ENCODE measurements at regions not wholly inside any gene's neighbourhood (a gene's known extent, or its start where the extent isn't known, plus 50 kb on each side); places are given as distances from the start of the nearest gene placed in this dataset.

DNA sequence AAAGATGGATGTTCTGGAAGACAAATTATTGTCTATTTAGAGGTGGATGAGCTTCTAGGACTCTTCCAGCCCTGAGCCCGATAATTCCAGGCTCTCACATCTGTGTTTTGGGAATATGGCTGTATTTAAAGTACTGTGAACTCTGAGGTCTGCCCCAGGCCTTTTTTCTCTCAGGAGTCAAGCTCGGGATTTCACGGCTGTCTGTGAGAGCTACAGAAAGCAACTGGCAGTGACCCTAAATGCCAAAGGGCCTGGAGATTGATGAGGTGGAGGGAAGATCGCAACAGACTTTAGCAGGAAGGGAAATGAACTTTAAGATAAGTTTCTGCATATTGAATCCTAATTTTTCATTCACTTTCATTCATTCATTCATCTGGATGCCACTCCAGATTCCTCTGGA is 51.0 kb upstream of the COL13A1 start:
- no peak for TF ChIP-seq CTCF (IDR thresholded peaks at IDR 0.05)
- TF ChIP-seq EZH2 (IDR thresholded peaks at IDR 0.05; ENCODE audit: borderline replicate concordance, insufficient read depth, low read depth, low read length, poor library complexity, severe bottlenecking), result no peak
